COLO829 (cell line): ENCODE measurements at regions not wholly inside any gene's neighbourhood (a gene's known extent, or its start where the extent isn't known, plus 50 kb on each side); places are given as distances from the start of the nearest gene placed in this dataset.
"Not testable (repeated sequence)": the region's sequence is repeated elsewhere in the genome, so short reads cannot be mapped to it uniquely, and the experiment has no call there.

Source experiments
- DNase-seq: peaks from one replicate; pipeline ENCODE4 v3.0.0; 2012; ENCODE audit warnings: low spot score

DNA sequence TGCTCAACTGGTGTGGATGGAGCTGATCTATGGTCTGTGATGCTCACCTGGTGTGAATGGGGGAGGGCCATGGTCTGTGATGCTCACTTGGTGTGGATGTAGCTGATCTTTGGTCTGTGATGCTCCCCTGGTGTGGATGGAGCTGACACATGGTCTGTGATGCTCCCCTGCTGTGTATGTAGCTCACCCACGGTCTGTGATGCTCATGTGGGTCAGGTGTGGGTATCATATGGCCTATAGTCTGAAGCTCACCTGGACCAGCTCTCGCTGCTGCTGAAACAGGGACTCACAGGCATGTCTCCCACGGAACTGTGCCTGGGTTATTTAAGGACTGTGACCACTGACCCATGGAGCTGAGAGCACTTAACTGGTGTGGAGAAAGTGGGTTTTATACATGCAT, 109.7 kb downstream of the CRLF2 start:
- DNase-seq = no peak

DNA sequence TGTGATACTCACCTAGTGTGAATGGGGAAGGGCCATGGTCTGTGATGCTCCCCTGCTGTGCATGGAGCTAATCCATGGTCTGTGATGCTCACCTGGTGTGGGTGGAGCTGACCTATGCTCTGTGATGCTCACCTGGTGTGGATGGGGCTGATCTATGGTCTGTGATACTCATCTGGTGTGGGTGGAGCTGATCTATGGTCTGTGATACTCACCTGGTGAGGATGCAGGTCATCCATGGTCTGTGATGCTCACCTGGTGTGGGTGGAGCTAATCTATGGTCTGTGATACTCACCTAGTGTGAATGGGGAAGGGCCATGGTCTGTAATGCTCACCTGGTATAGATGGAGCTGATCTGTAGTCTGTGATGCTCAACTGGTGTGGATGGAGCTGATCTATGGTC, 110.2 kb downstream of the CRLF2 start:
- not testable (repeated sequence) for DNase-seq

DNA sequence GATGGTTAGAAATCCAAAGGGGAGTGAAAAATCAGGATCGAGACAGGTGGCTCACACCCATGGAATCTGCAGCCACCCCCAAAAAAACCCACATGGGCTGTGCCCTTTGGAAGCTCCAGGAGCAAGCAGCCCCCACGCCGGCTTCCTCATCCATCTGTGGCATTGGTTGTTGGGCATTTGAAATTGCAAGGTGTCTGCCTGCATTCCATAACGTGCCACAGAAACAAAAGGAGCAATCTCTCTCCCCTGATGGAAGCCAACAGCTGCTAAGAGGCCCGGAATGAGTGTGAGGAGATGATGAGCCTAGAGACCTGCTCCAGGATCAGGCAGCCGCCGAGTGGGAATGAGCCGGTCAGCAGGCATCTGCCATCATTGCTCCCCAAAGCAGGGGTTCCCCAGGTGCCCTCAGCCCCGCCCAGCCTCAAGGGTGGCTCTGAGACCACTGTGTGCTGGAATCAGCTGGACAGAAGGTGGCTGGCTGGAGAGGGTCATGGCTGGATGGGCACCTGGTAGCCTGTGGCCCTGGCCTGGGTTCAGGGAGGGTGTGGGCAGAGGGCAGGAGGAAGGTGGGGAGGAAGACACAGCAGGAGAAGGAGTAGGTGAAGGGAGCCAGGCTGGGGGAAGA, 113.2 kb downstream of the CRLF2 start:
- DNase-seq = no peak

DNA sequence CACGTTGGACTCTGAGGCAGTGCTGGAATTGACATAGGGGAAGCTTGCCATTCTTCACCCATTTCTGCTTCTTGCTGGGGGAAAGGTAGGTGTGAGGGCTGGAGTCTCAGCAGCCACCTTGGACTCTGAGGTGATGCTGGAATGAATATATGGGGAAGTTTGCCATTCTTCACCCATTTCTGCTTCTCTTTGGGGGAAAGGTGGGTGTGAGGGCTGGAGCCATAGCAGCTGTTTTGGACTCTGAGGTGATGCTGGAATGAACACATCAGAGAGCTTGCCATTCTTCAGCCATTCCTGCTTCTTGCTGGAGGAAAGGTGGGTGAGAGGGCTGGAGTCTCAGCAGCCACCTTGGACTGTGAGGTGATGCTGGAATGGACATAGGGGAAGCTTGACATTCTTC, 115.1 kb downstream of the CRLF2 start:
- no peak for DNase-seq

DNA sequence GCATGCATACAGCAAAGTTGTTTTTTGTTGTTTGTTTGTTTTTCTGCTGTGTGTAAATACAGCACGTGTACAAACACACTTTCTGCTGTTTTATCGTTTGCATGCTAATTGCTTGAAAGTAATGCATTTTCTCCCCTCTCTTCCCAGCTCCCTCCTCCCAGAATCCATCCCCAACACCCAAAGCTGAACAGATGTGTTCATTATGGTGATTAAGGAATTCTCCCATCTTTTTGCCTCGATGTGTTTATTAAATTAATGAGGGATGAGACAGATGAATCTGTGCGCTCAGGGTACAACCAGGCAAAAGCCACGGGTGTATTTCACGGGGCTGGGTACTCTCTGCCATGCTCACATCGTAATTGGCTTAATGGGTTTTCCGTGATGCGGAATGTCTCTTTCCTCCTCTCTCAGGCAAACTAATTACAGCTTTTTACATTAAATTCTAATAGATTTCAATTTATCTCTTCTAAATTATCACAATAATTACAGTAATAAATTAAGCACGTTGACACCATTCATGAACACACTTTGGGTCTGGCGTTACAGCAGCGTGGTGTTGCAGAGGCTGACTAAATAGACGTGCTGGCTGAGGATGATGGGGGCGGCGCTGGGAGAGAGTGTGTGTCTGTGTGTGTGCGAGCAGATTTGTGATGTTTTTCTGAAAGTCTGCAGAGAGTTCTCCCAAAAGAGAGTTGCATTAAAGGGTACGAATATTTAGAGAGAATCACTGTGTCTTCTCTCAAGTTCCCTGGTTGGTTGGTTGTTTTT, 117.7 kb downstream of the CRLF2 start:
- DNase-seq = no peak

DNA sequence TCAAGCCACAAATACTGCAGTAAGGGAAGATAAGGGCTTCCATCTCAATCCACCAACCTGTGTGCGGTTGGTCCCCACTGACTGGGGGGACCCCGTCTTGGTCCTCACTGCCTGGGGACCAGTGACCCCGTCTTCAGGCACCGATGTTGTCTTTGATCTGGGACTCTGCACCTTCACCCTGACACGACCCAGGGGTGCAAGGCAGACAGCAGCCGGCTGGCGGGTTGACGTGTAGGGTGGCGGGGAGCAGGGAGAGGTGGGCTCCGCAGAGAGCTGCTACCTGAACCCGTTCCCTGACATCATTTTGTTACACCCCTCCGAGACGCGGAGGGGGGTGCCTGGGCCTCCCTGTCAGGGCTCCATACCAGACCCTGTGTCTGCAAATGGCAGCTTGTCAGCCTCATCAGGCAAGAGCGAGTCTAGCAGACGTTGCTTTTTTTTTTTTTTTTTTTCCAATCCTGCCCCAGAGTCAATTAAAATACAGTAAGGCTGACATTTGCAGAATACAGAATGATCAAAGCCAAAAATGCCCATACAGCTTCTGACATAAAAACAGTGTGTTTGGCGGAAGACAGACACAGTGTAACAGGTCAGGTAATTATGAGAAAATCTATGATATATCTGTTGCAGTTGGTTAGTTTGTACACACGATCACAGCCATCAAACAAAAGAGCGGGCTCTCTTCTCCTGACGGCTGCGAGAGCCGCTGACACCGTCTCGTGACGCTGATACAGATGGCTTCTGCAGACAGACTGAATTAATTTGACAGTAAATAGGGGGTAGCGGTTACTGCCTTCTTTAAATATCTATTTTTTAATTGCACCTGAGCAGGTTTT, 118.6 kb downstream of the CRLF2 start:
- no peak for DNase-seq

DNA sequence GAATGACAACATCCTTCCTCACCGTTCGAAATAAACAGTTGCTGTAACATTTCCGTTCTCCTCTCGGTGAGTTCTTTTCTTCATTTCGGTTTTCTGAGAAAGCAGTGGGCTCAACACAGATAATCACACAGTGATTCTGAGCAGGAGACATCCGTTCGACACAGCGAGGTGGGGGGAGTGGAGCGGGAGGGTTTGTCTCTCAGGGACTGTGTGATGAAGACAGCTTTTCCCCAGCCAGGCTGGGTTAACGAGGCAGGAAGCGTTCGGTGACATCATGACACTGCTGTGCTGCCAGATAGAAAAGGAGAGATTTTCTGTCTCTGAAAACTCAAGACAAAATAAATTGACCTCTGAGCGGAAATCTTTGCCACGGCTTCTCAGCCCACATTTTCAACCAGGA, 119.3 kb downstream of the CRLF2 start:
- no peak for DNase-seq

DNA sequence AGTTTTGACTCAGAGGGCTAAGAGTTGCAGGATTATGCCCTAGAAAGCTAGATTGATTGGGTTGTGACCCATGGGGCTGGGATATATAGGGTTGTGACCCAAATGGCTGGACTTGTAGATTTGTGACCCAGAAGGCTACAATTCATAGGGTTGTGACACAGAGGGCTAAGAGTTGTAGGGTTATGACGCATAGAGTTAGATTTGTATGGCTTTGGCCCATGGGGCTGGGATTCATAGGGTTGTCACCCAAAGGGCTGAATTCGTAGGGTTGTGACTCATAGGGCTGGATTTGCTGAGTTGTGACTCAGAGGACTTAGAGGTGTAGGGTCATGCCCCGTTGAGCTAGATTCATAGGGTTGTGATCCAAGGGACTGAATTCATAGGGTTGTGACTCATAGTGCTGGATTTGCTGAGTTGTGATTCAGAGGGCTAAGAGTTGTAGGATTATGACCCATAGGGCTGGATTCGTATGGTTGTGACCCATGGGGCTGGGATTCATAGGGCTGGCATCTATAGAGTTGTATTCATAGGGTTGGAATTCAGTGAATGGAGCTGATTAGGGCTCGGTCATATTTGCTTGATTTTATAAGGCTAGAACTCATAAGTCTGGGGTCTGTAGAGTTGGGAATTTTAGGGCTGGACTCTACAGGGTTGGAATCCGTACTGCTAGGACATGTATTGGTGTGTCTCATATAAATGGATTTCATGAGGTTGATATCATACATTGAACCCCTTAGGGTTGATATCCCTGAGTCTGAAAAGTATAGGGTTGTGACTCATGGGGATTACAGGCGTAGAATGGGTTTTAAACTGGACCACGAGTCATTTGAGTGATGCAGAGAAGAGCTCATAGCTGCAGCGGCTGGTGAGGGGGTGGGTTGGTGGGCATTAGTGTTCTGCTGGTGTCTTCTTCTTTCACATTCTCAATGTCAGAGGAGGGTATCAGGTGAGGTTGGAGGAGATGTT, 125.7 kb downstream of the CRLF2 start:
- DNase-seq = no peak

DNA sequence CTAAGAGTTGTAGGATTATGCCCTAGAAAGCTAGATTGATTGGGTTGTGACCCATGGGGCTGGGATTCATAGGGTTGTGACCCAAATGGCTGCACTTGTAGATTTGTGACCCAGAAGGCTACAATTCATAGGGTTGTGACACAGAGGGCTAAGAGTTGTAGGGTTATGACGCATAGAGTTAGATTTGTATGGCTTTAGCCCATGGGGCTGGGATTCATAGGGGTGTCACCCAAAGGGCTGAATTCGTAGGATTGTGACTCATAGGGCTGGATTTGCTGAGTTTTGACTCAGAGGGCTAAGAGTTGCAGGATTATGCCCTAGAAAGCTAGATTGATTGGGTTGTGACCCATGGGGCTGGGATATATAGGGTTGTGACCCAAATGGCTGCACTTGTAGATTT, 126.6 kb downstream of the CRLF2 start:
- not testable (repeated sequence) for DNase-seq

DNA sequence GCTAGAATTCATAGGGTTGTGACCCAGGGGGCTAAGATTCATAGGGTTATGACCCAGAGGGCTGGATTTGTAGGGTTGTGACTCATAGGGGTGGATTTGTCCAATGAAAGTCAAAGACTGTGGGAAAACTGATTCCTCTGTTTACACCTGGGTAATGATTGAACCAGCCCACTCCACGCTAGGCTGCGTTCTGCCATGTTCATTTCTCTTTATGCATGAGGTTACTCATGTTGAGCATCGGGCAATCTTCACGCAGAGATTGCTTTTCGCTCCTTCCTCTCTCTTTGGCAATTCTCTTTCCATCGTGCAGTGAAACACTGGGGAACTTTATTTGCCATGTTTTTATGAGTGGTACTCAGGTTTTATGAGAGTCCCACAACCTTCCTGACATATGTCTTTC, 127.8 kb downstream of the CRLF2 start:
- DNase-seq = no peak

DNA sequence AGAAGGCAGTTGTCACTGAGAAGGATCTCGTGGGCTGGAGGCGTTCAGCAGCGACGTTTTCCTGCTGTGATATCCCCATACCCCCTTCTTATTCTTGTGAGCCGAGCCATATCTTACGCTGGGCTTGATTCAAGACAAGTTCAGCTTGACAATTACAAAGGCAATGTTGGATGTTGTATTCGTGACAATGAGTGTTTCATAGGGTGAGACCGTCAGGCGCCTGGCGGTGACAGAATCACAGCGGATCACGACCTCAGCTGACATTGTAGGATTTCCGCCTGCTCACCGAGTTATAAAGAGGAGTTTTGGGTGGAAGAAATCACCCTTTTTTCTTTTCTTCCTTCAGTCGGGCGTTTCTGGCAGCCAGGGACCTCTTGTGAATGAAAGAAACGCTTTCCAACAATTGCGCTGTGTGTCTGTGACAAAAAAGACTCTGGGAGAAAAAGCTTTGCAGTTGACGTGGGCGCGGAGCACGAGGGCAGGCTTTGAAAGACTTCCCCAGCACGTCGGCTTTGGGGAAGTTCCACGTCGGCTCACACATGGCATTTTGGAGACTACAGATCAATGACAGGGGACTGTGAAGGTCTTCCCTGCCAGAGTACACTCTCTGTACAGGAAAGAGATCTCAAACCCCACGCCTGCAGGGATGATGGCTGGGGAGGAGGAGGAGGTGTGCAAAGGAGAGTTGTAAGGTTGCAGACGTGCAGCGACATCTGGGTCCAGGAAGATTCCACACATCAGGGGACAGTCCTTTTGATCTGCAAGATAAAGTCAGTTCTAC, 135.4 kb downstream of the CRLF2 start:
- peak; percentile 9 for DNase-seq

DNA sequence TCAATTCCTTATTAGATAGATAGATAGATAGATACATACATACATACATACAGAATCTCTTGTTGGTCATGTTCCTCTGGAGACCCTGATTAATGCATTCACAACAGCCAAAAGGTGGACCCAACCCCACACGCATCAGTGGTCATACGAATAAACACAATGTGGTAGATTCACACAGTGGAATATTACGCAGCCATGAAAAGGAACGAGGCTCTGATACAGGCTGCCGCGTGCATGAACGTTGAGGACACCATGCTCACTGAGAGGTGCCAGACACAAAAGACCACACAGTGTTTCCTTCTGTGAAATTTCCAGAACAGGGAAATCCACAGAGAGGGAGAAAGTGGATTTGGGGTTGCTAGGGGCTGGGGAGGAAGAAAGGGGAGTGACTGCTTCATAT, 136.7 kb downstream of the CRLF2 start:
- DNase-seq = no peak

DNA sequence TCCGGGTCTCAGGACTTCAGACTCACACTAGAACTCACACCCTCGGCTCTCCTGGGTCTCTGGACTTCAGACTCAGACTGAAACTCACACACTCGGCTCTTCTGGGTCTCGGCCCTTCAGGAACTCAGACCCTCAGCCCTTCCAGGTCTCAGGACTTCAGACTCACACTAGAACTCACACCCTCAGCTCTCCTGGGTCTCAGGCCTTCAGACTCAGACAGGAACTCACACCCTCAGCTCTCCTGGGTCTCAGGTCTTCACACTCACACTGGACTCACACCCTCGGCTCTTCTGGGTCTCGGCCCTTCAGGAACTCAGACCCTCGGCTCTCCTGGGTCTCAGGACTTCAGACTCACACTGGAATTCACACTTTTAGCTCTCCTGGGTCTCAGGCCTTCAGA, 137.3 kb downstream of the CRLF2 start:
- DNase-seq = no peak

DNA sequence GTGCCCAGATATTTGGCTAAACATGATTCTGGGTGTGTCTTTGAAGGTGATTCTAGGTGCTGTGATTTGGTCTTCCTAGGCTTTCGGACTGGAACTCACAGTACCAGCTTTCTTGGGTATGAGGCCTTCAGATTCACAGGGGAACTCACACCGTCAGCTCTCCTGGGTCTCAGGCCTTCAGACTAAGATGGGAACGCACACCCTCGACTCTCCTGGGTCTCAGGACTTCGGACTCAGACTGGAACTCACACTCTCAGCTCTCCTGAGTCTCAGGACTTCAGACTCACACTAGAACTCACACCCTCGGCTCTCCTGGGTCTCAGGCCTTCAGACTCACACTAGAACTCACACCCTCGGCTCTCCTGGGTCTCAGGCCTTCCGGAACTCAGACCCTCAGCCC, 137.7 kb downstream of the CRLF2 start:
- DNase-seq = no peak

DNA sequence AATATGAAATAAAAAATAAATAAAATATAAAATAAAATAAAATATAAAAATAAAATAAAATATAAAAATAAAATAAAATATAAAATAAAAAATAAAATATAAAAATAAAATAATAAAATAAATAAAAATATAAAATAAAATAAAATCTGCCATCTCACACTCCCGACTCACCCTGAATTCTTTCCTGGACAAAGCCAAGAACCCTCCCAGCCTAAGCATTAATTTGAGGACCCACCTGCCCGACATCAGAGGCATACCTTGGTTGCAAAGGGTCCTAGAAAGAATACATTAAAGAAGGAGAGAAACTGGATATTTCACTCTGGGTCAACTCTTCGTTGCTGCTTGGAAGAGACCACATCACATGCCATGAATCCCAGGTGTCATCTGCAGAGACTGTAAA, 138.3 kb downstream of the CRLF2 start:
- no peak for DNase-seq

DNA sequence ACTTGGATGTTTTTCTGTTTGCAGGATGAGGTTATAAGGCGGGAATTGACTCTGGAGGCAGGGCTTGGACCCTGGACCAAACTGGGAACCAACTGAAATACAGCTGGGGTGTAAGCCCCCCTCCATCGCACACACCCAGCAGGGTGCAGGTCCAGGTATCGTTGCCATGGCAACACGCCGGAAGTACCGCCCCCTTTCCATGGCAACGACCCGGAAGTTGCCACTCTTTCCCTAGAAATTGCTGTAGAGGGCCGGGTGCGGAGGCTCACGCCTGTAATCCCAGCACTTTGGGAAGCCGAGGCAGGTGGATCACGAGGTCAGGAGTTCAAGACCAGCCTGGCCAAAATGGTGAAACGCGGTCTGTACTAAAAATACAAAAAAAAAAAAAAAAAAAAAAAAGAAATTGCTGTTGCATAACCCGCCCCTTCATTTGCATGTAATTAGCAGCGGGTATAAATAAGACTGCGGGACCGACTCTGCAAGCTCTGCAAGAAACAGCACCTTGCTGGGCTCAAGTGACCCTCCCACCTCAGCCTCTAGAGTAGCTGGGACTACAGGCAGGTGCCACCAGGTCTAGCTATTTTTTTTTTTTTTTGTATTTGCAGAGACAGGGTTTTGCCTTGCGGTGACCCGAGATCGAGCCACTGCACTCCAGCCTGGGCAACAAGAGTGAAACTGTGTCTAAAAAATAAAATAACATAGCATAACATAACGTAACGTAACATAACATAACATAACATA, 139.6 kb downstream of the CRLF2 start:
- no peak for DNase-seq

DNA sequence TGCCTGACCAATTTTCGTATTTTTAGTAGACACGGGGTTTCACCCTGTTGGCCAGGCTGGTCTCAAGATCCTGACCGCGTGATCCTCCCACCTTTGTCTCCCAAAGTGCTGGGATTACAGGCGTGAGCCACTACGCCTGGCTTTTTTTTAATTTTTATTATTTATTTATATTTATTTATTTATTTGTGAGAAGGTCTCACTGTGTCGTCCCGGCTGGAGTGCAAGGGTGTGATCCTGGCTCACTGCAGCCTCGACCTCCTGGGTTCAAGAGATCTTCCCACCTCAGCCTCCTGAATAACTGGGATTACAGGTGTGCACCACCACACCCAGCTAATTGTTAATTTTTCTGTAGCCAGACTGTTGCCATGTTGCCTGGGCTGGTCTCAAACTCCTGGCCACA, 141.1 kb downstream of the CRLF2 start:
- DNase-seq = no peak

DNA sequence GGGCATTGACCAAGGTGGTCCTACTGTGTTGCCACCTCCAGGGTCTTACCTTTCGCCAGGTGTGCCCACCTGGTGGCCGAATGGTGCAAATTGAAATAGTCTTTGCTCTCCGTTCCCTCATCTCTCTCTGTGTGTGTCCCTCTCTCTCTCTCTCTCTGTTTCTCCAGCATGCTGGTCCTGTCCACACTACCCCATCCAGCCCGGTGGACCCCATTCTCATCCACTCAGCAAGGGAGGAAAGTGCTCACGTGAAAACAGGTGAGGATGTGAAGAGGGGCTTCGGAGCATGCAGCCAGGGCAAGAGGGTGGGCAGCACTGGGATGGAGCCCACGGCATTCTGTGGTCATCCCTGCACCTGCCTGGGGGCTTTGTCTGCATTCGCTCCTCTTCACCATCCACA, 150.1 kb downstream of the CRLF2 start:
- DNase-seq = no peak

DNA sequence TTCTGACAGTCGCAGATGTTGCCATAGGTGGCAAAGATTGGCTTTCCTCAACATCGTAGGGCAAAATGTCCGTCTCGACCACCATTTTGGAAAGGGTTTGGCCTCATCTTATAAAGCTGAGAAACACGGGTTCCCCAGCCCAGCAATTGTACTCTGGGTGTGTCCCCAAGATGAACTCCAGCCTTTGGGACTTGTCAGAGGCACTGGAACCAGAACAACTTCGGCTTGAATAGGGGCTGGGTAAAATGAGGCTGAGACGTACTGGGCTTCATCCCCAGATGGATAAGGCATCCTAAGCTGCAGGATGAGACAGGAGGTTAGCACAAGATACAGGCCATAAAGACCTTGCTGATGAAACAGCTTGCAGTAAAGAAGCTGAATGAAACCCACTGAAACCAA, 151.9 kb downstream of the CRLF2 start:
- DNase-seq = no peak
